Activated naive CD8-positive, alpha-beta T cell treated with anti-CD3 and anti-CD28 coated beads, Interleukin-2, amount 50 U/mL, for 16 hours (primary cell): ENCODE measurements at regions not wholly inside any gene's neighbourhood (a gene's known extent, or its start where the extent isn't known, plus 50 kb on each side); places are given as distances from the start of the nearest gene placed in this dataset.
"Not testable (repeated sequence)": the region's sequence is repeated elsewhere in the genome, so short reads cannot be mapped to it uniquely, and the experiment has no call there.

Source experiments
- DNase-seq: peaks from one replicate; pipeline ENCODE4 v3.0.0-alpha.2; 2020; ENCODE audit warnings: low read depth, low spot score

DNA sequence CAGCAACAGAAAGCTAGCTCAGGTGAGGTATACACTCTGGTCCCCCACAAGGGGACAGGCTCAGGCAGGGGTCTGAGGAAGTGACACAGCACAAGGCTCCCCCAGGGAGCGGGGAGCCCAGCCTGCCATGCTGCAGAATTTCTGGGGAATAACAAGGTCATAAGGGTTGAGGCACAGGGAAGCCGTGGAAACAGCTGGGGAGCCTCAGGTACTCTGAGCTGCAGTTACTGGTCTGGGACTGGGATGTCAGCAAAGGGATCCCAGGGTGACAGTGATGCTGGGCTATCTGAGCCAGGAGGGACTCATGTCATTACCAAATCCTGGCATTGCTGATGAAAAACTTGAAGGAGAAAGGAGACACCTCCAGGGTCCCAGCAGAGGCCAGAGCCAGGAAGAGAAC lies 64.4 kb upstream of the NANOS1 start:
- no peak for DNase-seq

DNA sequence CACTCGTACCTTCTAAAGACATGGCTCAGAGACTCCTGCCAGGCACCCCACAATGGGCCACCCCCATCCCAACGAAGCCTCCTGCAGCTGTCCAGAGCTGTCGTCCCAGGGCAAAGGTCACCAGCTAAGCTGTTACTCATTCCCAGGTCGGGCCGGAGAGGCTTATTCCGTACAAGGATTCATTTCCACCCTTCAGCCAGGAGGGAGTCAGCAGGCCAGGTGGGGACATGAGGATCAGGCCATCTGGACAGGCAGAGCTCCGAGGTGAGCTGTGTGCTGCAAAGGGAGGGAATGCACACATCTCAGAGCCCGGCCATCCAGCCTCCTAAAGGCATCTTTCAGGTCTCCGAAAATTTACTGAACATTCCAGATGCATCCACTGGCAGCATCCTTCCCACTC lies 63.9 kb upstream of the NANOS1 start:
- no peak for DNase-seq

DNA sequence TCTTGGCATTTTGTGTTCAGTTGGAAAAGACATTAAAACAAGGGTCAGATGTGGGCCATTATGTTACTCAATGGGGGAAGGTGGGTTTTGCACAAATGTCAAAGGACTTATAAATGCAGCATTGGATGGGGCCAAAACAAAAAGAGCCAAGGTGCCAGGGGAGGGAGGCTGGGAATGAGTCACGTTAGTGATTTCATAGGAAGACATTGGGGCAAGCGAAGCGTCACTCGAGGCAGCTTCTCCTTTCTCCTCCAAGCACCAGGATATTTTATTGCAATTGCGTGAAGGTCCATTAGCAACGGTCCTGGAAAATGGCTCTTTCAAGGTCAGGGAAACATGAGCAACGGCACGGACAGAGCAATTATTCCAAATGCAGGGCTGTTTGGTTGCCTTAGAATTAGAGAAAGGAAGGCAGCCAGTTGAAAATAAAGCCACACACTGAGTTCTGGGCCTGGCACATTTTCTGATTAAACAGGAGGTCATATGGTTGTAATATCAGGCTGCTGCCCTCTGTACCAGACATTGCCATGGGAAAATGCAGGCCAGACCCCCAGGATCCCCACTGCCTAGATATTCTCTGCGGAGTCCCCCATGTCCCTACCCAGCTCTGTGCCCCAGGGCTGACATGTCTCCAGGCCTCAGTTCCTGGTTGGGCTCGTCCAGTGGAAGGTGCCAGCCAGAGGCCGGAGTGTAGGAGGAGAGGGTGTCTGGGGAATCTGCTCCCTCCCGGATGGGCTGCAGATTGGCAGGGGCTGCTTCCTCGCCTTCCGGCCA lies 63.3 kb upstream of the NANOS1 start:
- no peak for DNase-seq

DNA sequence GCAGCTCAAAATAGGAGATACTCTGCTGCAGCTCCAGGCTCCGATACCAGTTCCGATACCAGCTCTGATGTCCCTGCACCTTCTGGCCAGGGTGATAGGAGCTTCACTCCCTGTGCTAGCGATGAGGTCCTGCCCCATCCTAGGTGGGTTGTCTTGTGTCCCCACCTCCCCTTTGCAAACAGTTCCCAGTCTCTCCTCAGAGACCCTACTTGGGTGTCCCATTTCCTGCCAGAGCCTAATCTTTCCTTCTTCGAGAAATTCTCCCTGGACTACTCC lies 62.7 kb upstream of the NANOS1 start:
- no peak for DNase-seq

DNA sequence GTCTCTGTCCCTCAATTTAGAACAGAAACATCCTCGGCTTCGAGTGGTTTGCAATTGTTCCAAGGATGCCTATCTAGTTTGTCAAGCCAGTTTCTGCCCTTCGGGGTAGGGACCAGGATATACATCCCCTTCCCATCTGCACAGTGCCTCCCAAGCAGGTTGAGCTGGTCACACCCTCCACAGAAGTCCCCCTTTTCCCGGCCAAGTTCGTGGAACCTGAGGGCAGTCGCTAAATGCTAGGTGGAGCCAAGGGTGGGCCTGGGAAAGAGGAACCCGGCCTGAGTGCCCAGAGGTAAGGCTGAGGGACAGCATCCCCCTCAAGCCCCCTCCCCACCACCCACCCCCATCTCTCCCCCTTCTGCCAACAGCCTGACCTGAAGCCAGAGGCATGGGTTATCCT lies 62.4 kb upstream of the NANOS1 start:
- no peak for DNase-seq

DNA sequence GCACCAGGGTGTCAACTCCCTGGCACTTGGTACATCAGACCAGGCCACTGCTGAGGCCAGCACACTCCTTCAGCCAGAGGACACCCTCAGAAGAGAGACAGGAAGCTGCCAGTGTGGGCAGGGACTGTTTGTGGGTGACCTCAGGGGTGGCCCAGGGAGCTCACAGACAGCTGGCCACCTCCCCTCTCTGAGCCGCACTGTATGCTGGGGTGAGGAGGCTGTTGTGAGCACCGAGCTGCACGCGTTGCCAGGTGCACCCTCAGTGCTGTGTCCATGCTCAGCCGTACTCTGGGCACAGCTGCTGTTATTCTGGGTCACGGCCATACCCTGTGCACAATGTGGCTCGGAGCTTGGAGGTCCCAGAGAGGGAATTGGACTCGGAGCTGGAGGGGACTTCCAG lies 61.5 kb upstream of the NANOS1 start:
- no peak for DNase-seq

DNA sequence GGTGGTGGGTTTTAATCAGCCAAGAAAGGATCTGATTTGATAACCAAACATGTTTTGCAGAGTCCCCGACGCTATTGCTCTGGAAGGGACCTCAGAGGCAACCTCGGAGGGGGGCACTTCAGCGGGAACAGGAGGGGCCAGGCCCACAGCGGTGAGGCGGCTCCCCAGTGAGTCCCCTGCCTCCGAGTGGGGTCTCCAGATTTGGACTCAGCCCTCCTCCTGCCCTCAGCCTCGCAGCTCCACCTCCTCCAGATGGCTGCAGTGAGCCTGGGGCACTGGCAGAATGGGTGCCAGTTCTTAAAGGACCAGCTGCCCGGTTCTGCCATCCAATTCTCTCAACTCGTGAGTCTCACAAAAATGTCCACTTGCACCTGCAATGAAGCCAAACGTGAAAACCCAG lies 61.0 kb upstream of the NANOS1 start:
- no peak for DNase-seq

DNA sequence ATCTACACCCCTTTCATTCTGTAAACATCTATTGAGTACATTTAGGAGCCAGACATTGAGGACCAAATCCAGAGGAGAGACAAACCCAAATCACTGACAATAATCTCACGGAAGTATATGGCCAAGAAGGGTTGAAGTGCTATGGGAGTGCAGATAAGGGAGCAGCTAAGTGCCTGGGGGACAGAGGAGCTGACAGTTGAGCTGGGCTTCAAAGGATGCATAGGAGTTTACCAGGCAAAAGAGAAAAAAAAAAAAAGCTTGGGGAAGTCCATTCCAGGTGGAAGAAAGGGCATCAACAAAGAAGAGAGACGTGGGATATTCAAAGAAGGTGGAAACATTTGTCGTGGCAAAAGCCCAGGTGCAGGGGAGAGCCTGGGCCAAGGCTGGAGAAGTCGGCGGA lies 60.5 kb upstream of the NANOS1 start:
- DNase-seq, result no peak

DNA sequence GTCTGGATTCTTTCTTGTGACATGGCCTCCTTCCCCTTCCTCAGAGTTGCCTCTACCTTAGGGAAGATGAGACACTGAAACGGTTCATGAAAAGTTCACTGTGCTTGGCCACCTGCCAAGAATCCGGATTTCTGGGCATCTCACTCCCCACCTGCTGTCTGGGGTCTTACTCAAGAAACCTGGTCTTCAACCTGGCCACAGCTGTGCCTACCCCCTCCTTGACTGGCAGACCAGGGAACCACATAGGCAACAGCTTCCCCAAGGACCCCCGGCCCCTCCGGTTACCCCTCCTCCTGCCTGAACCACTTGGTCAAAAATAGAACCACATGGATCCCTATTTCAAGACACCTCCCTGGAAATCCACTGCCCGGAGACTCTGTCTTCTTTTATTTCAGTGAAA lies 58.7 kb upstream of the NANOS1 start:
- no peak for DNase-seq

DNA sequence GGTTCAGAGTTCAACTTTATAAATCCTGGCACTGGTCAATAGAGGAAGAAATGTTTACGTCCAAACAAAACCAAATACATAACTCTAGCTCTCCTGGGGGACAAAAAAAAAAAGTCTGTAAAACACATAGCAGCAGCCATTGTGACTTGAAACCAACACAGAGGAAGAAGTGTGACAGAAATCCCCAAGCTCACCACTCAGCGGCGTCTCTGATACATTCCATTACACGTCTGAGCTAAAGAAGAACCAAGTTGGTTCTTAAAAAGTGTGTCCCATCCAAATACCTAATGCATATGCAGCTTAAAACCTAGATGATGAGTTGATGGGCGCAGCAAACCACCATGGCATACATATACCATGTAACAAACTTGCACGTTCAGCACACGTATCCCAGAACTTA lies 58.3 kb upstream of the NANOS1 start:
- DNase-seq, result no peak

DNA sequence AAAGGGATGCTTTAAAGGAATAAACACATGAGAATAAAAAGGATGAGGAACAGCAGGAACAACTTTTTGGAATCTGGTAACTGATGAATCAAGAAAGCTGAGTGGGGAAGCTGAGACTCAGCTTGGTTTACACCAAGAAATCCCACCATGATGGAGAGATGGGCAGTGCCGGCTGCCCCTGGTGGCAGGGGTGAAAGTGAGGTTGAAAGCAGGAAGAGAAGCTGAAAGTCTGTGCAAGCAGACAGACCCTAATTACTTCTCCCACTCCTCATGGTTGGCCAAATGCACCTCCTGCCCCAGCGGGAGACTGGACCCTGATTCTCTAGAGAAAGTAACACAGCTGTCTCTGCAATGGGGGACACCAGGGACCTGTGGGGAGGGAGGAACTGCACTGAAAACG lies 57.6 kb upstream of the NANOS1 start:
- DNase-seq, result no peak

DNA sequence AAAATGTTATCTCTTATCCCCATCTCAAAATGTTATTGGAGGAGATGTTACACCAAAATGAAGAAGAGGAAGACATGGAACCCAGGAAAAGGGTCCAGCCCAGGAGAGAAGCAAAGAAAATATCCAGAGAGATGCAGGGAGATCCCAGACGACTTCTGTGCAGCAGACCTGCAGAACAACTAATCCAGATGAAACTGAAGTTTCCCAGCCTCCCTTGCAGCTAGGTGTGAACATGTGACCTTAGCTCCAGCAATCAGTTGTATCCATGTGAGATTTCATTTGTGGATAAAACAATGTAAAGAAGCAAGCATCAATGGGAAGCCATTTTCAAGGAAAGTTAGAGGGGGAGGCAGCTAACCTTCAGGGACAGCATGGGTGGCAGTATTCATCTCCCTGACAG lies 55.8 kb upstream of the NANOS1 start:
- no peak for DNase-seq

DNA sequence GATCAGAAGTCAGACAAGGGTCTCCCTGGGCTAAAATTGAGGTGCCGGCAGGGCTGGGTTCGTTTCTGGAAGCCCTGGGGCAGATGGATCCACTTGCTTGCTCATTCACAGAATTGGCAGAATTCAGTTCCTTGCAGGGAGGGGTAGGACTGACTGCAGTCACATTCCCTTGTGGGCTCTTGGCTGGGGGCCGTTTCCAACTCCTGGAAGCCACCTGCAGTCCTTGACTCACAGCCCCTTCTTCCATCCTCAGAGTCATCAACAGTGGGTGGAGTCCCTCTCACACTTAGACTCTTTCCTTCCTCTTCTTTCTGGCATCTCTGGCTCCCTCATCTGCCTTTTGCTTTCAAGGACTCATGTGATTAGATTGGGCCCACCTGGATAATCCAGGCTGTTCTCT lies 54.6 kb upstream of the NANOS1 start:
- DNase-seq, result no peak

DNA sequence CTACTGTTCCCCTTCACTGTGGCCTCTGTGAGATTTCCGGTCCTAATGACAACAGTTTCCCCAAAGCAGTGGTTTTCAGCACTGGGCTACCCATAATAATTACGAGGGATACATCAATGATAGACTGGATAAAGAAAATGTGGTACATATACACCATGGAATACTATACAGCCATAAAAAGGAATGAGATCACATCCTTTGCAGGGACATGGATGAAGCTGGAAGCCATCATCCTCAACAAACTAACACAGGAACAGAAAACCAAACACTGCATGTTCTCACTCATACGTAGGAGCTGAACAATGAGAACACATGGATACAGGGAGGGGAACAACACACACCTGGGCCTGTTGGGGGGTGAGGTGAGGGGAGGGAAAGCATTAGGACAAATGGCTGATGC lies 53.3 kb upstream of the NANOS1 start:
- not testable (repeated sequence) for DNase-seq

DNA sequence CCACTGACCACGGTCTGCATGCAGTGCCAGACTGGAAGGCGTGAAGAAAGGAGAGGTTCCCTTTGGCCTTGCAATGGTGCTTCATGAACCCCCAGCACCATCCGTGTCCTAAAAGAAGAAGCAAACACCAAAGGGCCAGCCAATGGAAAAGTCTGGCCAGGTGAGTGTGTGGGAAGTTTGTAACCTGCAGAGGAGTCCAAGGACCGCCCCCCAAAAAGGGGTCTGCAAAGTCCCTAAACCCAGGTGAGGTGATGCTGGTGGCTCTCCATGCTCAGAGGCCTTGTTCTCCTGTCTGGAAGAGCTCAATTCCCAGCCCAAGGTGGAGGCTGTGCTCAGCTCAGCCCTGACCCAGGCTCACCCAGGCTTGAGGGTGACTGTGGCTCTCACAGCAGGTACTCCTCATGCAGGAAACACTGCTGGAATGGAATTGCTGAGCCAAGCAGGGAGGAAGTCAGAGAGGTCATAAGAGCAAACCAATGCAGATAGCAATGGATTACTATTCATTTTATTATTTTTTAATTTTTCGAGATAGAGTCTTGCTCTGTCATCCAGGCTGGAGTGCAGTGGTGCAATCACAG lies 52.4 kb upstream of the NANOS1 start:
- DNase-seq, result no peak

DNA sequence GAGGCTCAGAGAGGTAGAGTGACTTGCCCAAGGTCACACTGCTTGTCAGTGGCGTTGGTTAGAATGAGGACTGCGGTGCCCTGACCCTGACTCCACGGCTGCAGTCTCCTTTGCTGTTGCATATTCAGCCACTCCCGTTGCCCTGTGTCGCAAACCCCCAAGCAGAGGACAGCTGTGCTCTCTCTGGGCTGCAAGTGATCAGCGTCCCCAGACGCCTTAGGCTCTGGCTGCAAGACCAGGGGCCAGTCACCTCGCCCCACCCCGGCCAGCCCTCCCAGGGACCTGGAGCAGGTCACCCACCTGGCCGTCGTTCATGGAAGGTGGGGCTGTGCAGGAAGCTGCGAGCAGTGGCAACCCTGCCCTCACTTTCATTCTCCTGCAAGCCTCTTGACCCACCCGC lies 51.7 kb upstream of the NANOS1 start:
- DNase-seq, result no peak

DNA sequence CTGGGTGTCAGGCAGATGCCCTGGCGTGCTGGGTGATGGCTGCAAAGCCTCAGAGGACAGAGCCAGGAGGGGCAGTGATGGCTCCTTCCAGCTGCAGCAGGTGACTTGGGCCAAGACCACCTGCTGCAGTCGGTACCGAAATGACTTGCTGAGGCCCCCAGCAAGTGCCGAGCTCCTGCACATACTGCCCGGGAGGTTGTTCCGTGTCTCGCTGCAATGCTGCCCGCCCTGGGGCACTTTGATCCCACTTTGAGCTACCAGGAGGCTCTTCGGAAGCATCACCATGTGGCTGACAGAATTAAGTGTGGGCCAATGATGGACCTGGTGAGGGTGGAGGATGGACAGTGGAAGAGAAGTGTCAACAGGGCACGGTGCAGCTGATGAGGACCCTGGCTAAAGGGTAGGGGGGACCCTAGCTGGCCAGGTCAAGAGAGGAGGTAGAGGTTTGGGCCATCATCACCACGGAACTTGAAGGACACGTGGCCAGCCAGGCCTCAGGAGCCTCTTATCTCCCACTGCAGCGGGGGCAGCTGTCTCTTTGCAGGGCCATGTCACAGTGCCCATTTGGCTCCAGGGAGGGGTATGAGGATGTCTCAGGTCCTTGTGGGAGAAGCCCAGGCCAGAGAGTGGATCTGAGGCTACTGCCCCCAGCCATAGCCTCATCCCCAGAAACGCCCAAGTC lies 51.1 kb upstream of the NANOS1 start:
- no peak for DNase-seq

DNA sequence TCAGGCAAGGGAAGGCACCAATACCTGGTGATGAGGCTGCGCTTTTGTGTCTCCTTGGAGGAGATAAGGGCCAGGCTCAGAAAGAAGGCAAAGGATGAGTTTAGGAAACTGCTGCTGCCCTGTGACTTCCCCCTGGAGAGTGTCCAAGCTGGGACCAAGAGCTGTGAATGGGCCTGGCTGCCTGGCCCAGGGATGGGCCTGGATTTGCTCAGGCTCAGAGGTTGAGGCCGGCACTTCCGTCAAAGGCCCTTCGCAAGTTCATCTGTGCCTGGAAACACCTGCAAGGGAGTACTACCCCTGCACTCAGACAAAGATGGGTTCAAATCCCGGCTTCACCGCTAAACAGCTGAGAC lies 50.5 kb upstream of the NANOS1 start:
- DNase-seq, result no peak

DNA sequence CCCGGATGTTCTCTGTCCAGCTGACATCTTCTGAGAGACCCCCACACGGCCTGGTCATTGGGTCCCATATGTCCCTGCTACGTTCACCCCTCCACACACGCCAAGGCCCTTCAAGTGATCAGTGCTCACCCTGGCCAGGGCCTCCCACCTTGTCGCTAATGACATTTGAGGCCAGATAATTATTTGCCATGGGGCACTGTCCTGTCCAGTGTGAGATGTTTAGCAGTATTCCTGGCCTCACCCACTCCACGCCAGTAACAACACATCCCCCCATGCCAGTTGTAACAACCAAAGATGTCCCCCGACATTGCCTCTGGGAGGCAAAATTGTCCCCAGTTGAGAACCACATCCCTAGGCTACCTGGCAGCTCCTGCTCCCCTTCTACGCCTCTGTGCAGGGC lies 49.9 kb upstream of the NANOS1 start:
- no peak for DNase-seq
